Liver (tissue), 8 donors: ENCODE measurements at regions not wholly inside any gene's neighbourhood (a gene's known extent, or its start where the extent isn't known, plus 50 kb on each side); places are given as distances from the start of the nearest gene placed in this dataset.

Source experiments
- DNase-seq: peaks from one replicate; pipeline ENCODE4 v3.0.0-alpha.2; 2017; ENCODE audit warnings: low spot score
- H3K27ac ChIP-seq, 2 donors: one replicate each; pipeline ENCODE4 v1.7.0; 2013; ENCODE audit warnings: inconsistent platforms in 2 of 2, low read length in 2 of 2, control low read depth in 1 of 2, low read depth in 1 of 2, mild to moderate bottlenecking in 1 of 2
- H3K27me3 ChIP-seq, 4 donors: one replicate each; pipeline versions ENCODE4 v1.6.1 to v1.7.0; 2013; ENCODE audit warnings: low read length in 3 of 4, inconsistent platforms in 1 of 4, mild to moderate bottlenecking in 1 of 4, moderate library complexity in 1 of 4; ENCODE audit not compliant: control insufficient read depth in 4 of 4, insufficient read depth in 4 of 4
- H3K36me3 ChIP-seq, 4 donors: one replicate each; pipeline versions ENCODE4 v1.6.1 to v1.7.0; 2013; ENCODE audit warnings: low read length in 3 of 4, mild to moderate bottlenecking in 3 of 4, low read depth in 1 of 4, moderate library complexity in 1 of 4; ENCODE audit not compliant: control insufficient read depth in 4 of 4, insufficient read depth in 3 of 4
- H3K4me1 ChIP-seq, 4 donors: one replicate each; pipeline versions ENCODE4 v1.6.1 to v1.7.0; 2013; ENCODE audit warnings: low read length in 3 of 4, mild to moderate bottlenecking in 3 of 4, moderate library complexity in 1 of 4; ENCODE audit not compliant: control insufficient read depth in 4 of 4, insufficient read depth in 4 of 4
- H3K4me3 ChIP-seq, 3 donors: one replicate each; pipeline versions ENCODE4 v1.6.1 to v1.7.0; 2013; ENCODE audit warnings: low read length in 3 of 3, control low read depth in 1 of 3, low read depth in 1 of 3, mild to moderate bottlenecking in 1 of 3
- H3K9ac ChIP-seq, 2 donors: one replicate each; pipeline ENCODE4 v1.7.0; 2013; ENCODE audit warnings: low read length in 2 of 2, mild to moderate bottlenecking in 2 of 2, moderate library complexity in 2 of 2, control low read depth in 1 of 2, low read depth in 1 of 2
- H3K9me3 ChIP-seq, 4 donors: one replicate each; pipeline versions ENCODE4 v1.6.1 to v1.7.0; 2013; ENCODE audit warnings: low read length in 3 of 4; ENCODE audit not compliant: control insufficient read depth in 4 of 4
- EGR1 ChIP-seq, 2 donors: IDR thresholded peaks; 2 replicates each; pipeline ENCODE4 v1.6.1; 2016 to 2018; ENCODE audit warnings: antibody characterized with exemption in 2 of 2, low read depth in 2 of 2
- FOXA1 ChIP-seq: IDR thresholded peaks from 2 replicates; pipeline ENCODE4 v1.6.1; 2016; ENCODE audit warnings: antibody characterized with exemption
- FOXA2 ChIP-seq: IDR thresholded peaks from 2 replicates; pipeline ENCODE4 v1.6.1; 2016; ENCODE audit warnings: antibody characterized with exemption
- HNF4A ChIP-seq, 2 donors: conservative IDR thresholded peaks; 2 replicates each; pipeline ENCODE4 v1.6.1; 2016; ENCODE audit warnings: antibody characterized with exemption in 2 of 2, mild to moderate bottlenecking in 2 of 2
- HNF4G ChIP-seq: IDR thresholded peaks from 2 replicates; pipeline ENCODE4 v1.6.1; 2016; ENCODE audit warnings: antibody characterized with exemption
- NR2F2 ChIP-seq: IDR thresholded peaks from 2 replicates; pipeline ENCODE4 v1.6.1; 2016; ENCODE audit warnings: antibody characterized with exemption
- SP1 ChIP-seq: IDR thresholded peaks from 2 replicates; pipeline ENCODE4 v1.6.1; 2018; ENCODE audit warnings: antibody characterized with exemption, mild to moderate bottlenecking
- TAF1 ChIP-seq: conservative IDR thresholded peaks from 2 replicates; pipeline ENCODE4 v1.6.1; 2016; ENCODE audit warnings: antibody characterized with exemption, mild to moderate bottlenecking
- YY1 ChIP-seq: IDR thresholded peaks from 2 replicates; pipeline ENCODE4 v1.6.1; 2016; ENCODE audit warnings: antibody characterized with exemption, mild to moderate bottlenecking
- WGBS: extraction: QIAGEN DNeasy Blood & Tissue Kit; methylation state at CpG from one replicate; pipeline ENCODE4 v1.1.7; 2013; 5-methylcytosine and 5-hydroxymethylcytosine counted together
- TF ChIP-seq, protein P1 (sequence below): fragments of 150-350 bp; IDR thresholded peaks from 2 replicates; pipeline ENCODE4 v1.5.1; 2017; ENCODE audit warnings: improper control_type of control experiment, low read depth, low read length; ENCODE audit not compliant: missing input control
- TF ChIP-seq, protein P2 (sequence below): IDR thresholded peaks from 2 replicates; pipeline ENCODE4 v1.6.1; 2016; ENCODE audit warnings: antibody characterized with exemption
- TF ChIP-seq, protein P3 (sequence below): IDR thresholded peaks from 2 replicates; pipeline ENCODE4 v1.6.1; 2016; ENCODE audit warnings: antibody characterized with exemption
- TF ChIP-seq, protein P4 (sequence below): IDR thresholded peaks from 2 replicates; pipeline ENCODE4 v1.6.1; 2016; ENCODE audit warnings: antibody characterized with exemption, mild to moderate bottlenecking
- donor health status: healthy.
- donor health status: healthy.
- donor health status: healthy.
- donor health status: healthy.
- donor health status: healthy.

DNA sequence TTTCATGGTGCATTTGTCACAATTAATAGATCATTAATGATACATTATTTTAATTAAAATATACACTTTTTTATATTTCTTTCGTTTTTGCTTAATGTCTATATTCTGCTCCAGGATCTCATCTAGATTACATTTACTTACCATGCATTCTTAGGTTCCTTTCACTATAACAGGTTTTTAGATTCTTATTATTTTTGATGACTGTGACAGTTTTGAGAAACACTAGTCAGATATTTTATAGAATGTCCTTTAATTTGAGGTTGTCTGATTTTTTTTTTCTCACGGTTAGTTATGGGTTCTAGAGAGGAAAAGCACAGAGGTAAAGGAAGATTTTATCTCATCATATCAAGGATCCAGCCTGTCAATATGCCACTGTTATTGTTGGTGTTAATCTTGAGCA is 595.8 kb upstream of the BCHE start:
- 58% methylated on average over 2 of the region's 2 CpGs for WGBS
- Histone ChIP-seq H3K27me3 (no peaks in the 10 kb centered on the region), H3K36me3 (no peaks in the 10 kb centered on the region), H3K9ac (no peak overlapping the region), H3K27ac (no peak overlapping the region), H3K4me3 (no peak overlapping the region), H3K9me3 (no peaks in the 10 kb centered on the region), H3K4me1 (no peaks in the 10 kb centered on the region)
- no peak for DNase-seq
- TF ChIP-seq SP1, result no peak
- no peak for TF ChIP-seq EGR1 (IDR thresholded peaks at IDR 0.05; ENCODE audit: low read depth in 2 of 2)
- no peak for TF ChIP-seq TAF1
- TF ChIP-seq, protein P1, sequence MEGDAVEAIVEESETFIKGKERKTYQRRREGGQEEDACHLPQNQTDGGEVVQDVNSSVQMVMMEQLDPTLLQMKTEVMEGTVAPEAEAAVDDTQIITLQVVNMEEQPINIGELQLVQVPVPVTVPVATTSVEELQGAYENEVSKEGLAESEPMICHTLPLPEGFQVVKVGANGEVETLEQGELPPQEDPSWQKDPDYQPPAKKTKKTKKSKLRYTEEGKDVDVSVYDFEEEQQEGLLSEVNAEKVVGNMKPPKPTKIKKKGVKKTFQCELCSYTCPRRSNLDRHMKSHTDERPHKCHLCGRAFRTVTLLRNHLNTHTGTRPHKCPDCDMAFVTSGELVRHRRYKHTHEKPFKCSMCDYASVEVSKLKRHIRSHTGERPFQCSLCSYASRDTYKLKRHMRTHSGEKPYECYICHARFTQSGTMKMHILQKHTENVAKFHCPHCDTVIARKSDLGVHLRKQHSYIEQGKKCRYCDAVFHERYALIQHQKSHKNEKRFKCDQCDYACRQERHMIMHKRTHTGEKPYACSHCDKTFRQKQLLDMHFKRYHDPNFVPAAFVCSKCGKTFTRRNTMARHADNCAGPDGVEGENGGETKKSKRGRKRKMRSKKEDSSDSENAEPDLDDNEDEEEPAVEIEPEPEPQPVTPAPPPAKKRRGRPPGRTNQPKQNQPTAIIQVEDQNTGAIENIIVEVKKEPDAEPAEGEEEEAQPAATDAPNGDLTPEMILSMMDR, result no peak
- no peak for TF ChIP-seq NR2F2
- TF ChIP-seq, protein P2, sequence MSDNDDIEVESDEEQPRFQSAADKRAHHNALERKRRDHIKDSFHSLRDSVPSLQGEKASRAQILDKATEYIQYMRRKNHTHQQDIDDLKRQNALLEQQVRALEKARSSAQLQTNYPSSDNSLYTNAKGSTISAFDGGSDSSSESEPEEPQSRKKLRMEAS, result no peak
- TF ChIP-seq, protein P3, sequence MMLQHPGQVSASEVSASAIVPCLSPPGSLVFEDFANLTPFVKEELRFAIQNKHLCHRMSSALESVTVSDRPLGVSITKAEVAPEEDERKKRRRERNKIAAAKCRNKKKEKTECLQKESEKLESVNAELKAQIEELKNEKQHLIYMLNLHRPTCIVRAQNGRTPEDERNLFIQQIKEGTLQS, result no peak
- no peak for TF ChIP-seq FOXA2
- no peak for TF ChIP-seq HNF4A (conservative IDR thresholded peaks at IDR 0.05)
- TF ChIP-seq HNF4G, result no peak
- no peak for TF ChIP-seq FOXA1
- TF ChIP-seq, protein P4, sequence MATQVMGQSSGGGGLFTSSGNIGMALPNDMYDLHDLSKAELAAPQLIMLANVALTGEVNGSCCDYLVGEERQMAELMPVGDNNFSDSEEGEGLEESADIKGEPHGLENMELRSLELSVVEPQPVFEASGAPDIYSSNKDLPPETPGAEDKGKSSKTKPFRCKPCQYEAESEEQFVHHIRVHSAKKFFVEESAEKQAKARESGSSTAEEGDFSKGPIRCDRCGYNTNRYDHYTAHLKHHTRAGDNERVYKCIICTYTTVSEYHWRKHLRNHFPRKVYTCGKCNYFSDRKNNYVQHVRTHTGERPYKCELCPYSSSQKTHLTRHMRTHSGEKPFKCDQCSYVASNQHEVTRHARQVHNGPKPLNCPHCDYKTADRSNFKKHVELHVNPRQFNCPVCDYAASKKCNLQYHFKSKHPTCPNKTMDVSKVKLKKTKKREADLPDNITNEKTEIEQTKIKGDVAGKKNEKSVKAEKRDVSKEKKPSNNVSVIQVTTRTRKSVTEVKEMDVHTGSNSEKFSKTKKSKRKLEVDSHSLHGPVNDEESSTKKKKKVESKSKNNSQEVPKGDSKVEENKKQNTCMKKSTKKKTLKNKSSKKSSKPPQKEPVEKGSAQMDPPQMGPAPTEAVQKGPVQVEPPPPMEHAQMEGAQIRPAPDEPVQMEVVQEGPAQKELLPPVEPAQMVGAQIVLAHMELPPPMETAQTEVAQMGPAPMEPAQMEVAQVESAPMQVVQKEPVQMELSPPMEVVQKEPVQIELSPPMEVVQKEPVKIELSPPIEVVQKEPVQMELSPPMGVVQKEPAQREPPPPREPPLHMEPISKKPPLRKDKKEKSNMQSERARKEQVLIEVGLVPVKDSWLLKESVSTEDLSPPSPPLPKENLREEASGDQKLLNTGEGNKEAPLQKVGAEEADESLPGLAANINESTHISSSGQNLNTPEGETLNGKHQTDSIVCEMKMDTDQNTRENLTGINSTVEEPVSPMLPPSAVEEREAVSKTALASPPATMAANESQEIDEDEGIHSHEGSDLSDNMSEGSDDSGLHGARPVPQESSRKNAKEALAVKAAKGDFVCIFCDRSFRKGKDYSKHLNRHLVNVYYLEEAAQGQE, result no peak
- TF ChIP-seq YY1, result no peak

DNA sequence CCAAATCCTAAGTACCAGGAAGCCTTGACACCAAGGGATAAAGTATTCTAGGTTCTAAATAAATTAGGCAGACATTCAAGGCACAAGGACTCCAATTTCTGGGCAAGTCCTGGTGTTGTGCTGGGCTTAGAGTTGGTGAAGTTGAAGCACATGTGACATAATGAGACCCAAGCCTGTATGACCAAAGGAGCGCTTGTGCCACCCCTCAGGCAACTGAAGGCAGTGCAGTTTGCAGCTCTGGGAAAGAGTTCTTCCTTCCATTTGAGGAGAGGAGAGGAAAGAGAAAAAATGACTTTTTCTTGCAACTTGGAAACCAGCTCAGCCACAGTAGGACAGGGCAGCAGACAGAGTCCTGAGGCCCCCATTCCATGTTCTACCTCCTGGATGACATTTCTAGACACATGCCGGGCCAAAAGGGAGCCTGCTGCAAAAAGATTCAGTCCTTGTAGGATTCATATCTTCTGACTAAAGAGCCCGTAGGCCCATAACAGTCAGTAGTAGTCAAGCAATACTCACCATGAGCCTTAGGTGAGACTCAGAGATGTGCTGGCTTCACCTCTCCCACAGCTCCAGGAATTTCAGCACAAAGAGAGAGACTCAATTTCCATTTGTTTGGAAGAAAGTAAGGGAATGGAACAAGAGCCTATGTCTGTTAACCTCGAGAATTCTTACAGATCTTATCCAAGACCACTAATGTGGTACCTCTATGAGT is 588.8 kb upstream of the BCHE start:
- Histone ChIP-seq H3K36me3 (no peaks in the 10 kb centered on the region), H3K9me3 (peaks cover 0 to 2% (median 0%) of the 10 kb centered on the region in 4 donors), H3K27me3 (no peaks in the 10 kb centered on the region), H3K4me3 (no peak overlapping the region), H3K9ac (no peak overlapping the region), H3K4me1 (no peaks in the 10 kb centered on the region), H3K27ac (no peak overlapping the region)
- no peak for DNase-seq
- no peak for TF ChIP-seq NR2F2
- TF ChIP-seq, protein P4, result no peak
- WGBS, result 82% methylated on average over 4 of the region's 4 CpGs
